HG02973 (cell line): ENCODE measurements at regions not wholly inside any gene's neighbourhood (a gene's known extent, or its start where the extent isn't known, plus 50 kb on each side); places are given as distances from the start of the nearest gene placed in this dataset.
"Not testable (repeated sequence)": the region's sequence is repeated elsewhere in the genome, so short reads cannot be mapped to it uniquely, and the experiment has no call there.

Source experiments
- ATAC-seq: cut with Tn5 transposase; IDR thresholded peaks from one replicate; pipeline ENCODE4 v1.9.1; 2021; ENCODE audit warnings: moderate library complexity; ENCODE audit not compliant: unreplicated experiment

DNA sequence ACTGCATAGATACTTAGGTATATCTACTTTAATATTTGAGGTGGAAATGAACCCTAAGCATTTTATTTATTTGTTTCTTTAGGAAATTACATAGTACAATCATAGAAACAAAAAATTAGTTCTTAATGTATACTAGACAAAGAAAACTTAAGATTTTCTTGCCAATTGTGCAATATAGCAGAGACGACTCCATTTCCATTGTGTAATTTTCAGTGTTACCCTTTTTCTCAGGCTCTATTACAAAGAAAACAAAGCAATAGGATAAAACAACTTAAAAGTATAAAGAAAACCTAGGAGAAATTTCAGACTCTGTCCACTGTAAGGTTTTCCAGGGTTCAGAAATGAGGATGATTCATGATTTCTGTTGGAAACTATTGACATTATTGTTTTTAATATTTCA, 89.0 kb upstream of the SERTAD2 start:
- ATAC-seq = no peak

DNA sequence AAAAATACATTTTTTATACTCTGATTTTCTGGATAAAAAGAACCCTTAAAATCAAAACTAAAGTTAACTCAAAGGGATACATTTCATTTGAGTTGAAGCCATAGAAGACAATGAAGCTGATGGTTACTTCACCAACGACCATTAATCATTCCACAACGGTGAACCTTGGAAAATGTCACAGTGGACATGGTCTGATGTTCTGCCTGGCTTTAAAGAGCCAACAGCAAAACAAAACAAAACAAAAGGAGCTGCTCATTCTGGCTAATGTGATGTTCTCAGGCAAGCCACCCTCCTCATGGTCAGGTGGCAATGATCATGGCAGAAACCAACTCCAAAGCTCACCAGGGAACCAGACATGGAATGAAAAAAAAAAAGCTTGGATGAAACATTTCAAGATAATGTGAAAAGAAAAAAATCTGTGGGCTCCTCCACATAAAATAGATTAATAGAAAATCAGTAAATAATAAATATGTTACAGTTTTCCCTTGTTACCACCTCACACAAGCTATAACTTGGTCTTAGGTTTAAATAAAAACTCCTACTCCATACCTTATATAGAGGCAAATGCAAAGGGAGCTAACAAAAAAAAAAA, 90.1 kb upstream of the SERTAD2 start:
- ATAC-seq = no peak

DNA sequence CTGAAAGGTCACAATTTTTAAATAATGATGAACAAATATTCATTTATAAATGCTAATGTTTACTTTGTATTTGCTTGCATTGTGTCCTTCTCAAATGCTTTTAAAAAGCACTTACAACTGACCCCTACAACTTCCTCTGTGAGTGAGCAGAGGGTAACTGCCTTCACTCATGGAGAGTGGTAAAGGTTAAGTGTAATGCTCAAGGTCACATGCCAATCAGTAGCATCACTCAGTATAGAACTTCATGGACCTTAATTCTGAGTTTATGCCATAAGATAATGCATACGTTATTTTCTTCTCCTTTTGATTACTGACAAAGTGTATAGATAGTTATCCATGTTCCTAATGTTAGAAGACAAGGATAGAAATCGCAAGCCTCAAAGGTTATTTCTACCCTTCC, 91.8 kb upstream of the SERTAD2 start:
- ATAC-seq = no peak

DNA sequence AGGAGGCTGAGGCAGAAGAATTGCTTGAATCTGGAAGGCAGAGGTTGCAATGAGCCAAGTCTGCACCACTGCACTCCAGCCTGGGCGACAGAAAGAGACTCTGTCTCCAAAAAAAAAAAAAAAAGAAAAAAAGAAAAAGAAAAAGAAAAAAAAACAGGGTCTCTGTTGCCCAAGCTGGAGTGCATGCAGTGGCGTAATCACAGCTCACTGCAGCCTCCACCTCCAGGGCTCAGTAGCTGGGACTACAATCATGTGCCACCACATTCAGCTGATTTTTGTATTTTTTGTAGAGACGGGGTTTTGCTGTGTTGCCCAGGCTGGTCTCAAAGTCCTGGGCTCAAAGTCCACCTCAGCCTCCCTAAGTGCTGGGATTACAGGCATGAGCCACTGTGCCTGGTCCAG, 94.0 kb upstream of the SERTAD2 start:
- ATAC-seq = not testable (repeated sequence)

DNA sequence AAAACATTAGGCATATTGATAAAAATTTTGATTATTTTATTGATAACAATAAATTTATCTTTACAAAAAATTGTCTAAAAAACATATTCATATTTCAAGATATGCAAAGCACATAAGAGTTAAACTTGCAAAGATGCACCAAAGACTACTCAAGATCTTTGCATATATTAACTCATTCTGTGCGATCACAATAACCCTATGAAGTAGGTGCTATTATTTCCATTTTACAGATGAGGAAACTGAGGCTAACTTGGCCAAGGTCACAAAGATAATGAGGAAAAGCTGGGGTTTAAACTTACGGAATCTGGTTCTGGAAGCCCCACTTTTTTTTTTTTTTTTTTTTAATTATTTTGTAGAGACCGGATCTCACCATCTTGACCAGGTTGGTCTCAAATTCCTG, 94.4 kb upstream of the SERTAD2 start:
- ATAC-seq = no peak

DNA sequence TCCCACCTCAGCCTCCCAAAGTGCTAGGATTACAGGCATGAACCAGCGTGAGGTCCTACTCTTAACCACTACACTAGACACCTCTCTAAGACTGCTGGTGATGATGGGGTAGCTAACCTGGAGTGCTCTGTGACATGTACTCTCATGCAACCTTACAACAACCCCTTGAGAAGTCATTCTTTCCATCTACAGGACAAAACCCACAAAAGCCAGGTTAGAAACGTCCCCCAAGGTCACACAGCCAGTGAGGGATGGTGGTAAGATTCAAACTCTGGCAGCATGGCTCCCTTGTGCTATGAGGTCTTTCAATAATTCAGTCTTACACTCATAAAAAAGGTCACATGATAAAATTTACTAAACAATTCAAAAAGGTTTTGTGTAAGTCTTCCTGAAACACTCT, 94.8 kb upstream of the SERTAD2 start:
- ATAC-seq = no peak

DNA sequence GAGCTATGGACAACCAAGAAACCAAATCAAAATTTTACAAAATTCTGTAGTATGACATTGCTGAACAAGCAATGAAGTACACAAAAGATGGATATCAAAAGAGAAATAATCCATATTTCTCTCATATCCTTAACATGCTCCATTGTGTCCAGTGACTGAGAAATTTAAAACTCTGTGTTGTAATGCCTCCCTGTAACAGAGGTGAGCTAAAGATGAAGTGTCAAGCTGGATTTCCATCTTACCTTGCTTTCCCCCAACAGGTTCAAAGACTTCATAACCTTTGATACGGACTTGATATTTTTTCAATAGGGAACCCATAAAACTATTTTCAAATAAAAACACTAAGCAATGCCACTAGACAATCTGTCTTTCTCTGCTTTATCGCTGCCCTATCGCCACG, 95.7 kb upstream of the SERTAD2 start:
- ATAC-seq = no peak

DNA sequence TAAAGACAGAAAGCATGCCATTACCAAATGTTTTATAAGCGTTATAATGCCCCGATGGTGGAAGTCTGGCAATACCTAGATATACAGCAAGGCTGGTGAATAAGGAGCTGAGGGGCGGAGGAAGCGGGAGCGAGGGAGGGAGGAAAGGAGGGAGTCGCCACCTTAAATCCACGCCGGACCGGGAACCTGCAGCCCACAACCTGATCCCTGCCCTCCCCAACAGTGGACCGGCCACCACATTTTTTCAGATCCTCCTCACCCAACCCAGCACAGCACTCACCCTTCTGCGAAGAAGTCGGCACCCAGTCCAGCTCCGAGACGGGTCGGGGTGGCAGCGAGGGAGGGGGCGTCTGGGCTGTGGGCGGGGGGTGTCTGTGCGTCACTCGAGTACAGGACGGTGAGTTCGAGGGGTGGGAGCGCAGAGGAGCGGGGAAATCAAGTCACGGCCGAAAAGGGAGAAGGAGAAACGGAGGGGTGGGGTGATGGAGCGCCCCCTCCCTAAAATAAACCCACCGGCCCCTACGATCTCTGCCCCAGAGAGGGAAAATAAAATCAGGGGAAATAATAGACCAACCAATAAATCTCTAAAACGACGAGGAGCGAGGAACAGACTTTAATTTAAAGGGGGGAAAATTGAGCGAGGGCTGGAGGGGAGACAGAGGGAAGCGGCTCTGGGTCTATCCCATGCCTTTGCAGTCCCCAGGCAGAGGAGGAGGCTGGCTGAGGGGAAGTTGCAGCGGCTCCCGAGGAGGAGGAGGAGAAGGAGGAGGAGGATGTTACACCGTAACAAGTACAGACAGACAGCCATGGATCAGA, 96.5 kb upstream of the SERTAD2 start:
- ATAC-seq = no peak

DNA sequence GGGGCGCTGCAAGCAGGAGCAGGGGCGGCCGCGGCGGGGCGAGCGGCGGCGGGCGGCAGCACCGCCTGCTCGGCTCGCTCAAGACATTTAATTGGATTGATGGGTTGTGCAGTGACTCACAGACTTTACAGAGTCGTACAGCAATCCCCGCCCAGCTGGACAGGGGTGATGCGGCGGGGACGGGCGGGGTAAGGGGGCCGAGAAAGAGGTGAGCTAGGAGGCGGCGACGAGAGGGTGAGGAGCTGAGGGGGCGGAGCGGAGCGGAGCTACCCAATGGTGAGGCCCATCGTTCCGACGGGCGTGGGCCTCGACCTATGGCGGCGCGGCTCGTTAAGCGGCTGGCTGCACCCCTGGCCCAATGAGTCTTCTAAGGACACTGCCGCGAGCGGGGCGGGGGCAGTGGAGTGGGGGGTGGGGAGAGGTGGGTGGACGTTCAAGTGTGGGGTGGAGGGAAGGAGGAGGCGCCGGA, 97.1 kb upstream of the SERTAD2 start:
- peak; percentile 76 for ATAC-seq

DNA sequence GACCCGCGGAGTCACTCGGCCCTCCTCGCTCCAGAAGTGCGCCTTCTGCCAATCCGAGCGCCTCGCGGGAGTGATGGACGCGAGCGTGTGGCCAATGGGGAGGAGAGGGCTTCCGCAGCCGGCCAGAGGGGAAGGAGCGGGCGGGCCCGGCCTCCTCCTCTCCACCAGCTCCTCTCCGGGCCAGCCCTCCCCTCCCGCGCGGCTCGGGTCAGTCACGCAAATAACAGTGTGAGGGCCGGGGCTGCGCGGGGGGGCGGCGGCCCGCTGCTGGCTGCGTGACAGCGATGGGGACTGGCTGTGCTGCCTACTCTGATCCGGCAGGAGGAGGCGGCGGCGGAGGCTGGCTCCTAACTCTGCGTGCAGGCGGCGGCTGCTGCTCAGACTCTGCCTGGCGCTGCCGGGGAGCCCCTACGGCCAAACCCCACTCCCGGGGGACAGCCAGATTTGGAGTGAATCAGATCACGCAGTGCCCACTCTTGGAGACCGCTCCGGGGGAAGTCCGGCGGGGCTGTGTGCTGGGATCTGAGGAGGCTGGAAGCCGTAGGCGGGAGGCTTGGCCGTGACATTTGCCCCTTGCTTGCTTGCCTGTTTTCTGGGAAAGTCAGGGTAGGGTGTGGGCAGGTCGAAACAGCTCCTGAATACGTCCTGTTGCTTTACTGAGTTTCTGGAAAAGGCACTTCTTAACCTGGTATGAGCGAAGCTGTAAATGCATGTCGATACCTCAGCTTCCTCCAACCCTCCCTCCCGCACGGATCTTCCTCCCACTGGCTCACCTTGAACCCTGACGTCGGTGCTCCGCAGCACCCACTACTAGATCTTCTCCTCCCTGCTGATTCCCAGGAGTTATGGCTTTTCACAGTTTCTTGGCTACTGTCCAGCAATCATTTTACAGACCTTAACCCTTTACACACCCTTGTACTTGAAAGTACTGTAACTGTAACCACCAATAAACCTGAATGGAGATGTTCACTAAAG, 97.9 kb upstream of the SERTAD2 start:
- peak; percentile 77 for ATAC-seq

DNA sequence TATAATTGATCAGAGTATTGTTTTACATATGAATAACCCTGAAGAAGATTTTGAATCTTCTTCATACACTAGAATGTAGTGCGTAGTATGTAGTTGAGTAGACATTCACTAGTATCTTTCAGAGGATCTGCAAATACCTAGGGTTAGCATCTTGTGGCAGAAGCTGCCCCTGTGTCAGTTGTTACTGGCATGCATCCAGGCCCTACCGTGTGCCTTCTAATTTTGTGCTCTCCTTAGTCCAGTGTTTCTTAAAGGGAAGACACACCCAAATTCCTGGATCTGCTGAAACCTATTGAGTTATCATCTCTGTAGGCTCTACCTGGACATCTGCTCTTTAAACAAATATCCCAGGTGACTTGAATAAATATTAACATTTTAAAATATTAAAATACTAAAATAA, 99.7 kb upstream of the SERTAD2 start:
- ATAC-seq = no peak

DNA sequence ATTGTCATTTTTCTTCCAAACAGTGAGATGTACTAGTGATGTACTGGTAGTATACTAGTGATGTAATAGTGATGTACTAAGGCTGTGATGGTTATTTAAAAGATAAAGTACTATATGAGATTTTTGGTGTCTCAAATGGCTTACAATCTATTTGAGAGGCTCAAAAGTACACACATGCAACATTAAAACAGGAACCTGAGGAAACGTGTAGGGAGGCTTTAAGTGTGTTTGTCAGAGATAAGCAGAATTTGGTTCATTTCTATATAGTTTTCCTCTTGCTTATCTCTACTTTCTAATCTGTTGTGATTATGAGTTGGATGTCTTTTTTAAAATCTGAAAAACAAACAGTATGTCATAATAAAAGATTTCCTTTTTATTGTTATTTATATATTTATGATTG, 100.9 kb upstream of the SERTAD2 start:
- ATAC-seq = no peak

DNA sequence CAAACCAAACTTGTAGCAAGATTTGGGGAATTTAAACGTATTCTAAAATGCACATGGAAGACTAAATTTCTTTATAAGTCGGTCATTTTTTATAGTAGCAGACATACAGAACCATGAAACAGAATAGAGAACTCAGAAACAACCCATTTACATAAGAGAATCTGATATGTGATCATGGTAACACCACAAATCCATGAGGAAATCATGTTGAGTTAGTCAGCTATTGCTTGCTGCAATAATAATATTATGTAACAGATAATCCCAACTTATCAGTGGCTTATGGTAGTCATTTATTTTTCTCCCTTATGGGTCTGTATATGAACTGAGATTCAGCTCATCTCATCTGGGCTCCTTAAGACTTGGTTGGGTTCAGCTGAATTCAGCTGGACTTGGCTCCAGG, 103.4 kb upstream of the SERTAD2 start:
- no peak for ATAC-seq

DNA sequence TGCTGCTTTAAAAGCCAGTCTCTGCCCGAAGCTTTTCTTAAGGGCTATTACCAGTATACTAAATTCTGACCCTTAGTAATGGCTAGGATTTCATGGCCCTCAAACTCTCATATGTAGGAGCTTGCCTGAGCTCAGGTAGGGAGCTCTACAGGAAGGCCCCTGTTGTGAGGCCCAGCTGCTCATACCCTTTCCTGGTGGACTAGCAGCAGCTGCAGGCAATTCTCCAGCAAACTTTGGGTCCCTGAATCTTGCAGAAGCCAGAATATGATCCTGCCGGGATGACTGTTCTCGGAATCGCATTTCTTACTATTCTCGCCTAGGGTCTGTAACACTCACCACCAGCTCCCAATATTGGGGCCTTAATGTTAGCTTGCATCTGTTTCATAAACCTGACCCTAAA, 106.4 kb upstream of the SERTAD2 start:
- ATAC-seq = no peak

DNA sequence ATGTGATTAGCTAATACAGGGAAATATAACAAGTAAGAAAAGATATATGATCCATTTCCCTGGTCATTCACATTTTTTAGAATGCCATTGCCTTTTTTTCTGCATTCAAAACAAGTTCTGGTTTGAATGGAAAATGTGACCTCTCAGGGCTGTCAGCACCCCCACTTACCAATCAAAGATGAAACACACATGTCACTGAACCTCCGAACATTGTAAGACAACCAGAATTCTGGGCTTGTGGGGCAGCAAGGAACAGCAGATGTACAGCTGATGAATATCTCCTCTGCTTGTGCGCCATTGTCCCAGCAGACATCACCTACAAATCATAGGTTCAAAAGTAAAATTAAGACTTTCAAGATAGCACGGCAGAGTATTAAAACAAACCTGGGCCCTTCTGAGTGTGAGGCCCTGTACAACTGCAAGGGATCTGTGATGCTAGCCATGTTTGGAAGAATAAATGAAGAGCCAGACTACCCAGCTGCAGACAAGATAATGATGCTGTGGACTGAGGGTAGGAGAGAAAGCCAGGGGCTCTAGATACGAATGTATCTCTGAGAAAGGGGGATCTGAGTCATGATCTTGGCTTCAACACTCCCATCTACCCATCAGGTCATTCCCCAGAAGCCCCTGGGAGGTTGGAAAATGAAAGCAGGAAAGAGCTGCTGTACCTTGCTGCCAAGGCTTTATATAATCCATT, 108.7 kb upstream of the SERTAD2 start:
- no peak for ATAC-seq

DNA sequence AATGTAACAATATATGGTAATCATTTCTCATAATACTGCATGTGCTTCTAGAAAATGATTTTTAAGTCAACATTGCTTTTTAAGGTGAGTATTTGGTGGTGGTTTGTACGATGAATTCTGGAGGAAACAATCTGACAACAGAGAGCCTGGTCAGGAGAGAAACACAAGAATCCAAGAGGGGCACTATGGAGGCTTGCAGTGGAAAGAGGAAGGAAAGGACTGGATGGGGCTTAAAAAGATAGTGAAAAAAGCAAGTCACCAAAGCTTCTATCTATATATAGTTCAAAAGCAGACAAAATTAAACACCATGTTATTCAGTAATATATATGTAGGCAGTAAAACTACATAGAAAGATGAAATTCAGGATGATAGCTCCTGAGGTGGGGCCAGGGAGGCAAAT, 109.4 kb upstream of the SERTAD2 start:
- no peak for ATAC-seq

DNA sequence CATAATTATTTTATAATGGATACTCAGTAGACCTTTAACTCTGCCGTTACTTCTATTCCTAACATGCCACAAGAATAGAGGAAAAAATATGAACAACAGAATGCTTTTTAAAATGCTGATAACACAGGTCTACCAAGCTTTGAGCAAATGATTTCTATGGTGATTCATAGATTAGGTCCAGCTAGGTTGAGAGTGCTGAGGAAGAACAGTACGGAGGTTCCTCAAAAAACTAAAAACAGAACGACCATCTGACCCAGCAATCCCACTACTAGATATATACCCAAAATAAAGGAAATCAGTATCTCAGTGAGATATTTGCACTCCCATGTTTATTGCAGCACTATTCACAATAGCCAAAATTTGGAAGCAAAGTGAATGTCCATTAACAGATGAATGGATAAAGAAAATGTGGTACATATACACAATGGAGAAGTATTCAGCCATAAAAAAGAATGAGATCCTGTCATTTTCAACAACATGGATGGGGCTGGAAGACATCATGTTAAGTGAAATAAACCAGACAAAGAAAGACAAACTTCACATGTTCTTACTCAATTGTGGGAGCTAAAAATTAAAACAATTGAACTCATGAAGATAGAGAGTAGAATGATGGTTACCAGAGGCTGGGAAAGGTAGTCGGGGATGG, 111.6 kb upstream of the SERTAD2 start:
- ATAC-seq = no peak

DNA sequence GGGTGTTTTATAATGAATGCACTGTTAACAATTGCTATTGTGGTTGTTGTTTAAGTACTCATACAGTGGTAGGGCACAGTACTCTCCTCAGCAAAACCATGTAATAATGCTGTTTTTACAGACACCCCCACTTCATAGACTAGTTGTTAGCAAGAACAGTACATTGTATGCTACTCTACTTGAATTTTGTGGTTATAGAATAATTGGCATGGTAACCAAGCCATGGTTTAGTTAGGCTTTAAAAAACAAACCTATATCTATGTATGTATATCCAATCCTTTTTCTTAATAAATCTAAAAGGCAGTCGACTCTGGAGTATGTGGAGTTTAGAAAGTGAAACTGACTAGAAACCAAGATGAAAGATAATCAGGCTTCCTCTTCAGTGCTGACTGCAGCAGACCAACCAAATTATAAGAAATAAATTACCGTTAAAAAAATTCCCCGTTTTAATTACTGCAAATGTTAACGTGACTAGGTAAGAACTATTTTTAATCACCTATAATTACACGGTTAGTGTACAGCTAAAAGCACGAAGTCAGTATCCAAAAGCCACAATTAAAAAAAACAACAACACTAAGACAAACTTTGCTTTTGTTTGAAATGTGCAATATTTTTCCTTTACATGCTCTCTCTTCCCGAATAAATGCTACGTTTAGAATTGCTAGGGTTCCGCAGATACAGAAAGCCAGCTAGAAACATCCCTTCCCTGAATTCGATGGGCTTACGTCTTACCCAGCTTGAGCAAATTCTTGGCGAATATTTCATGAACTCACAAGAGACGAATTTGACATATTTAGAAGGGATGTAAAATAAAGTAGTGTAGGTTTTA, 113.3 kb upstream of the SERTAD2 start:
- peak; percentile 40 for ATAC-seq

DNA sequence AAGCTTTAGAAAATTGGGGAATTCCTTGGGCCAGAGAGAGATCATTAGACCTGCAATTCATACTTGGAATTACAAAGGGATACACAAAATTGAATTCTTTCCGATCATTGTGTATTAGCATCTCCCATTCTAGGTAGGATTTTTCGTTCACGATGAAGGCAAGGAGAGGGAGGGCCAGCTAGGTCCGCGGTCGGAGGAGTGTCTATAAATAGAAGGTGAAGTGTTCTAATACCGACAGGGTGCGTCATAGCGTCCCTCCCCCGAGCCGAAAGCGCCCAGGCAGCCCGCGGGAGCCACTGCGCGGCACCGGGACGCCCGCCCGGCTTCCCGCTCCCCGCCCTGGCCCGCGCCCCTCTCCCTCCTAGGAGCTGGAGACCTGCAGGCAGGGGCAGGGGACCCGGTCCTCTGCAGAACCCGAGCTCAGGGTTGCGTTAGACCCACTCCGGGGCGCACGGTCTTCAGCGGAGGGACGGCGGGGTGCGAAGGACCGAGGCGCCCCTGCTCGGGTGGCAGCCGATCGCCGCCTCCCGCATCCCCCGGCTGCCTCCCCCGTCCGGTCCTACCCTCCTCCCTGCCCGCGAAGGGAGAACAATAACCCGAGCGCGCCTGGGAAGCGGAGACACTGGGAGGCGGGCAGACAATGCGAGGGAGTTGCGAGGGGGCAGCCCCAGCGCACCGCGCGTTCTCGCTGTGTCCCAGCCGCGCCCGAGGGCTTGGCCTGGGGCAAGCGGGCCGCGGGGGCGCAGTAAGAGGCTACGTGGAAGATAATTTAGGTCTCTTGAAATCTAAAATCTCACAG, 114.2 kb upstream of the SERTAD2 start:
- peak; percentile 81 for ATAC-seq
